Midbrain (tissue), 1 donor: ENCODE measurements at regions not wholly inside any gene's neighbourhood (a gene's known extent, or its start where the extent isn't known, plus 50 kb on each side); places are given as distances from the start of the nearest gene placed in this dataset.
A peak's percentile ranks its signal among the peaks of the same experiment; 100 is the strongest.
"Not testable (repeated sequence)": the region's sequence is repeated elsewhere in the genome, so short reads cannot be mapped to it uniquely, and the experiment has no call there.

Experiments
- DNase-seq: peaks from one replicate; lab custom pipeline; 2025; lab: John Stamatoyannopoulos, UW

DNA sequence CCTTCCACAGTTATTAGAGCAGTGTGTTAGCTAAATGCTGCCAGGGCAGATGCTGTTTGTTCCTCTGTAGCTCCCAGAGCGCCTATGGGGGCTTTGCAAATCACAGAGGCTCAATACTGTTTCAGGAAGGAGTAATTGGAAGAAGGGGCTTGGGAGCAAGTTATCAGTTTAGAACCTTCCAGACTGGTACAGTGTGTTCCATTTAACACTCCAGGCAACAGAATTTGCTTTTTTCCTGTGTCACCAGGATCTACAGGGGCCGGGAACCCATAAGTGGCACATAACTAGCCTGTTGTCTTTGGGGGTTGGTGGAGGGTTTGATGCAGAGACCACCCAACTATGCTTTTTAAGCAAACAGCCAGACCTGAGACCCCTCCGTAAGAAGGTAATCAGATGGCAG lies 307.3 kb upstream of the KCNN2 start:
- no peak for DNase-seq

DNA sequence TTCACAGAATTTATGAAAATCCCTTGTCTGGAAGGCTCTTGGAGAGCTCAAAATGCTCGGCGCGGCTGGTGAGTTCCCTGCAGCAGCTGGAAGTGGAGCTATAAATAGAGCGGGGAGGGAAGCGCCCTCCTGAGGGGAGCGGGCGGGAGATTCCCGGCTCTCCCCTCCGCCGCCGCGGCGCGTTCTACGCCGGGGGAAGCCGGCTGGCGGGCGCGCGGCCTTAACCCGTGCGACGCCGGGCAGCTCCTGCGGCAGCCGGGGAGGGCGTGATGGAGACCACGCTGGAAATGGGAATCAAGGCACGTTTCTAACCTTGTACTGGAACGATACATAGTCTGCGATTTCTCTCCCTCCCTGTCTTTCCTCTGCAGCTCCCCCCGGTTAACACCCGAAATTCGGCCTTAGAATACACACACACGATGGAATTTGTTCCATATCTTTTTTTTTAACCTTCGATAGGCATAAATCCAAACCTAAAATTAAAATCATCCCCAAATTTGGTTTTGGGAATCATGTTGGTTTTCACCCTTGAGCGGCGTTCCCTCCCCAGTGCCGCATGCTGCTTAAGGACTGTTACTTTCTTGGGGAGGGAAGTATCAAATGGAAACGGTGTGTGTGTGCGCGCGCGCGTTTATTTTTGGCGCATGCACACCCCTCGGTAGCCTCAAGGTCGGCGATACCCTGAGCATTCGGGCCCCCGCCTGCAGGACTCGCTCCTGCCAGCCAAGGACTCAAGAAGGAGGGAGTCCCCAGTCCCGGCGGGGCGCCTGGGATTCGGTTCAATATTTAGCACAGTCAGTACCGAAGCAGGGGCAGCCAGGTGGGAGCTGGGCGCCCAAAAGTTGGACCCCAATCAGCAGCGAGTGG lies 306.3 kb upstream of the KCNN2 start:
- peak; percentile 46 for DNase-seq

DNA sequence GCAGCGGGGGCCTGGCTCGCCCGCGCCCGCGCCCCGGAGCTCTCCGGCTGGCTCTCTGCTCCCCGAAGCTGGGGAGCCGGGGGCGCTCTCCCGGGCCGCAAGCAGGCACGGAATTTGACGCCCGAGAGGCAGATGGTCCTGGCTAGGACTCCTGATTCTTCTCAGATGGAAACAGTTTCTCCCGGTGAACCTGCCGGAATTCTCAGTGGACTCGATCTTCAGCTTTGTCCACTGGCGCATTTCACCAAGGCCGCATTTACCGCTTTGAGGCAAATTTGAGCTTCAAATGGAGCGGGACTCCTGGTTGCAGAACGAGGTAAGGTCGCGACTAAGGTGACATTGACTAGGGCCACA lies 305.7 kb upstream of the KCNN2 start:
- no peak for DNase-seq

DNA sequence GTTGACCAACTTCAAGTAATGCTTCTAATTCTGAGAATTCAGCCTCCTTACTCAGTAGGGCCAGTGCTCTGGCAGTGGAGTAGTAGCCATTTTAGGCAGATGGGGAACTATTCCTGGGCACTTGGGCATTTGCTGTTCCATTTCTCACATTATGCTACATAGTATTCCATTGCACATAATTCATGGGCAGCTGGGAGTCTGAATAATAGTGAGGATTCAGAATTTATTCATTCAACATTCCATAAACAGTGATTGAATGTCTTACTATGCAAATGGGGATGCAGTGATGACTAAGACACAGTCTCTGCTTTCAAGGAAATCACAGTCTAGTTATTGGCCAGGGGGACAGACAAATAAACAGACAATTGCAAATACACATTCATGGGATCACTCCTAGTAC lies 301.0 kb upstream of the KCNN2 start:
- no peak for DNase-seq

DNA sequence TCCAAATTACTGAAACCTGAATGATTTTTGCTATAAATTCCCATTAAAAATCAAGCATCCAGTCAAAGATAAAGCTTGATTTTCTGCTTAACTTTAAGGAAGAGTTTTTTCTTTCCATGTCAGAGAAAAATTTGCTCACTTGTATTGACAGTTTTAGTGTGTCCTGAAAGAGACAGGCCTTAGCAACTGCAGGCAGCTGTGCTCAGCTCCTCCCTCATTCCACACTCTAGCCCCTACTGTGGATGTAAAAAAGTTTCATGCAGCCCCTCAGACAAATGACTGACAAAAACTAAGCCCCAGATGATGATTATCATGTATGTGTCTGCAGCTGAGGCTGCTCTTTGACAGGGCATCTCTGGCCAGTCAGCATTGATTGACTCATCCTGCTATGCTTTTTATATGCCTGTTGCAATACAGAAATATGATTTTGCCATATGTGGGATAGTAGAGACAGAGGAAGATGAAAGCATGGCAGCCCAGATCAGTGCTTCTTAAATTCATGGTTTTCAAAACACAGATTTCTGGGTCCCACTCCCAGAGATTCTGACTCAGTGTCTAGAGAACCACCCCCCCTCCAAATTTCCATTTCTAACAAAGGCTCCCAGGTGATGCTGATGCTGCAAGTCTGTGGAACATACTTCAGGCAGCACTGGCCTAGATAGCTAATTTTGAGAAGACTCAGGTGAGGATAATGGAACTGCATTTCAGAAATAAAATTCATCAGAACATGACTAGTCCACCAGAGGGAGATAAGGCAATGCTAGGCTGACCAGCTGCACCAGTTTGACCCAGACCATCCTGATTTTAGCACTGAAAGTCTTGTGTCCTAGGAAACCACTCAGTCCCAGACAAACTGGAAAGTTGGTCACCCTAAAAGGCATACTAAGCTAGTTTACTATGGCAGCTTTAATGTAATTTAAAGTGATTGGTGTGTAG lies 298.7 kb upstream of the KCNN2 start:
- no peak for DNase-seq

DNA sequence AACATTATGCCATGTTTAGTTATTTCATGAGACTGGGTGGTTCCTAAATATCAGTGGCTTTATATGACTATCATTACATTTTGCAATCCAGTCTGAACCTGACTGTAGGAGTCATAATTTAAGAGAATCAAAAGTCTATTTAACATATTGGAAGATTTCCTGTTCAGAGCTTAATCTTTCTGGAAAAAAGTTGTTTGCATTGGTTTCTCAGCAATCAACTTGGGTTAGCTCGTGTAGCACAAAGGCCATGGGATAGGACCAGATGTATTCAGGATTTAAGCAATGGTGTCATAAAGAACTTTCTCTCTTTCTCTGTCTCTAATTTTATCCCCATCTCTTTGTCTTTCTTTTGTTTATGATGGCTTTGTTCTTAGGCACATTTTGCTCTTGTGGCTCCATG lies 296.0 kb upstream of the KCNN2 start:
- DNase-seq = no peak

DNA sequence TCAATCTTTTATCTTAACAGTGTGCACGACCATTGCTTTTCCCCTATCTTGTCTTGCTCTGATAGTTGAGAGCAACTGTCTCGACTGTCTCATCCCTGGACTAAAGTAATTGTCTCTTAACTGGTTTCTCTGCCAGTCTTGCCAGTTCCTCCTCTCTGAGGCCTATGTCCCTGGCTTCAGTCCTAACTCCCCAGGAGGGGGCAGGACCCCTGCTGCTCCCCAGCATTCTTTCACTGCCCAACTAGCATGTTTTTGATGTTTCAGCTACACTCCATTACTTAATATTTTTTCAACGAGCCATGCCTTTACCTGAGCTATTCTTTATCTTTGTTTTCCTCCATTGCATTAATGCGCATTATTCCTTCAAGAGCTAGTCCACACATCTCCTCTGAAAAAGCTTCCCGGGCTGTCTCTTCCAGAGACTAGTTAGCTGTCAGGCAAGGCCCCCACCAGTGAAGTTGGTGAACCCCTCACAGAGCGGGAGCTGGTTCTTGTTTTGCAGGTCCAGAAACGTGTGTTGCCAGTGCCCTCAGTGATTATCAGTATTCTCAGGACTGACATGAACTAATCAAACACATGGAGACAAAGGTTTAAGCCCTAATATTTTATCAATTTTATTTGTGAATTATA lies 291.7 kb upstream of the KCNN2 start:
- no peak for DNase-seq

DNA sequence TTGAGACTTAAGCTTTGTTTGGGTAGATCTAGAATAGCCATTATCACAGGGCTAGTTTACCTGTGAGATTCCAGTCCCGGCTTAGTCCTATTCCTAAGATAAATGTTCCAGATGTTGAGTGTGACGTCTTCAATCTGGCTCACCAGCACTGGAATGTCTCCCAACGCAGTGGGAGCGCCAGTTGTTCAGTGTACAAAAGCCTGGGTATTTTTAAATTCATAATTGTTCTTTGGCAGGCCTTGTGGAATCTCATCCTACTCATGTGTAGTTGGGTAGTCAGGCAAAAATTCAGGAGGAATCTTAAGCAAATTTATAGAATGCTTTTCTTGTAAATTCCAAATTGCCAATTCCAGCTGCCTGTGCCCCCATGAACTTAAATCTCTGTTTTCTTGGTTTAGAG lies 272.6 kb upstream of the KCNN2 start:
- DNase-seq = no peak

DNA sequence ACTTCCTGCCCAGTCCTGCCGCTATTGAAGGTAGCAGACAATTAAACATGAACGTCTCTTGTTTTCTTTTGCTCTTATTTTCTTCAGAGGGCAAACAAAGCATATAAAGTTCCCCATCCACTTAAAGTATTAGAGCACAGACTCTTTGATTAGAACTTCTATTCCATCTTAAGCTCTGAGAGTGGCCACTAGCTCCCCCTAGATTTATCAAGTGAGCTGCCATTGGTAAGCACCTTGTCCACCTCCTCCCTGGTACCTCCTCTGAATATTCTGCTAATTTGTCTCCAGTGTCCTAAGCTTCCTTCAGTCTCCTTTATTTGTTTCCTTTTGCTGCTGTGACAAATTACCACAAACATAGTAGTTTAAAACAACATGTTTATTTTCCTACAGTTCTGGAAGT lies 264.3 kb upstream of the KCNN2 start:
- no peak for DNase-seq

DNA sequence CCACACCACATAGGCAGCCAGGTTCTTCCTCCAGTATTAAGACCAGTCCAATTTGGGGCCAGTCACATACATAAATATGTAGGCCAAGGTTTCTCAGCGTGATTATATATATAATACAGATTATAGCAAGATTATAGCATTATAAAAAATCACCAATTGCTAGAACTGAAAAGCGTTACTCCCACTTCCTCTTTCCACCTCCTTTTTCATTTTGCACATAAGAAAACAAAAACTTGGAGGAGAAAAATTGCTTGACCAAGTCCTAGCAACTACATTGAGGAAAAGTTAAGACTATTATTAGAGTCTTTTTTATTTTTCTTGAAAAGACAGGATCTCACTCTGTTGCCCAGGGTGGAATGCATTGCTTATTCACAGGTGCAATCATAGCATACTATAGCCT lies 262.7 kb upstream of the KCNN2 start:
- DNase-seq = no peak

DNA sequence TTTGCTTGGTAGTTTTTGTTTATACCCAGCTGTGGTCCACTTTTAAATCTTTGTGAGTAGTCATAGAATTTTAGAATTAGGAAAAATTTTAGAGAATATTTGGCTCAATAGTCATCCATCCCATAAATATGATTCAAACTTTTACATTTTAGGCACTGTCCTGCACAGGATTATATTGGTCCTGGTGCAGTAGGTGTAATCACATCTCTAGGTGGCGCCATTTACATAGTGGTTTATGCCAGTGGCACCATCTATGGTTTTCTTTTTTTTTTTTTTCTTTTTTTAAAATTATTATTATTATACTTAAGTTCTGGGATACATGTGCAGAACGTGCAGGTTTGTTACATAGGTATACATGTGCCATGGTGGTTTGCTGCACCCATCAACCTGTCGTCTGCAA lies 260.7 kb upstream of the KCNN2 start:
- peak; percentile 3 for DNase-seq

DNA sequence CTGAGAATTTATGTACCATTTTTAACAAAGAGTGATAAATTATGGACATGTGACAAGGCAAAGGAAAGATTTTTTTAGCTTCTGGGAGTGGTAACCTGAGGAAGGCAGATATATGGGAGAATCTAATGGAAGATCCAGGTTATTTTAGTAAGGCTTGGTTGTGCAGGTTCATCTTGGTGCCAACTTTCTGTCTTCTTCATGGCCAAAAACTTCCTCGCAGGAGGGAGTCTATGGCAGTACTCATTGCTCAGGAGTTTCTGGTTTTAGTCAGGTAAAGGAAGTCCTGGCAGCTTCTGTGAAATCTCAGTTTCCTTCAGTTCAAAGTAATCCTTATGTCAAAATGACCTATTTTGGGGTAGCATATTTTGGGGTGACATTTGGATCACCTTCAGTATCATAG lies 248.3 kb upstream of the KCNN2 start:
- no peak for DNase-seq

DNA sequence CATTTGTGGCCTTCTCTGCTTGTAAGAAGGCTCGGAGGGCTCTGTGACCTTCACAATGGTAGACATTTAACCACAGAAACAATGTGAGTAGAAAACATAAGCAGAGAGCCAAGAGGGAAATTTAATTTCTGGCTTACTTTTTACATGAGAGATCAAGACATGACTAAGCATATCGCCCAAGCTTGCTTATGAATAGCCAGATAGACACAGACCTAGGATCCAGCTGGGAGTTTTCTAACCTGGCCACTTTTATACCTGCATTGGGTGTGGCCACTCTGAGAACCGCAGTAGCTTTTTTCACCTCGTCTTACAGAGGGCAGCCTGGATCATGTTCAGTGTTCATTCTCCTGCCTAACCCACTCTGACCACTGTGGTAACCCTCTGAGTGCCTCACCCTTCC lies 244.9 kb upstream of the KCNN2 start:
- DNase-seq = no peak

DNA sequence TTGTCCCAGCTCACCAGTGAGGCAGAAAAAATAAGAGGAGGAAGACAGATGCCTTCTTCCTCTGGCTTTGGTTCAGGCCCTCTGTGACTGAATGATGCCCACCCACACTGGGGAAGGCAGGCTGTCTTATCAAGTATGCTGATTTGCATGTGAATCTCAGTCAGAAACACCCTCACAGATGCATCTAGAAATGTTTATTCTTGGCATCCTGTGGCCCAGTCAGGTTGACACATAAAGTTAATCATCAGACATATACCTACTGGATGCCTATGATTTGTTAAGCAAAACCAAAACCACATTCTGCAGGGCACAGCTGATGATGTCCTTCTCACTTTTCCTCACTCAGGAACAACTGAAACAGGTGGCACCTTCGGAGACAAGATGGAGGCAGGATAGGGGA lies 243.4 kb upstream of the KCNN2 start:
- DNase-seq = no peak

DNA sequence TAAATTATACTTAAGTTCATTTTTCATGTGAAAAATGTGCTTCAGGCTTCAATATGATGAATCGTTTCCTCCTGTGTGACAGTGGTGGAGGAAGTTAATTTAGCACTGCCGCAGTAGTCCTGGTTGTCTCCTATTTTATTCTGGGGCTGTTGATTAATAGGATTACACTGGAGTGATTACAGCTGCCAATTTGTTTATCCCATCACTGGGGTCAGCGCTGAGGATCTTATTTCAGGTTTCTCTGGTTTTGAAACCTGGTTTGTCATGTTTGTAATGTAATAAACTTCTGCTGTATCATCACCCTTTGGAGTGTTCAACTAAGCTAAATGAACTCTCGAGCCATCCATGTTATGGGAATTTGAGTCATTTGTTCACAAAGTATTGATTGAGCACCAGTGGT lies 241.7 kb upstream of the KCNN2 start:
- DNase-seq = no peak

DNA sequence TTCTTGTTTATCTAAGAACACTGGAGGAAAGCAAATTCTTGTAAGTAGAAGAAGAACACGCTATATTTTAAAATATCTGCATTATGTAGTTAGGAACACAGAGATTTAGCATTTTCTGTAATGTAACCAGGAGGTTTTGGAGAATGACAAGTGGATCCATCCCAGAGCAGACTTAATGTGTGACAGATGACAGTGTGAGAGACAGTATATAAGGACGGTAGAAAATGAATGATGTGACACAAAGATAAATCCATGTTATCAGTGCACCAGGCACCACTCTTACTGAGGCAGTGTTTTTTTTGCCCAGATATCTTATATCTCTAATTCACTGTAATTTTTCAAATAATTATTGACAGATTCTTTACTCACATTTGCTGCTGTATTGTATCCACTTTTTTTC lies 239.0 kb upstream of the KCNN2 start:
- DNase-seq = no peak

DNA sequence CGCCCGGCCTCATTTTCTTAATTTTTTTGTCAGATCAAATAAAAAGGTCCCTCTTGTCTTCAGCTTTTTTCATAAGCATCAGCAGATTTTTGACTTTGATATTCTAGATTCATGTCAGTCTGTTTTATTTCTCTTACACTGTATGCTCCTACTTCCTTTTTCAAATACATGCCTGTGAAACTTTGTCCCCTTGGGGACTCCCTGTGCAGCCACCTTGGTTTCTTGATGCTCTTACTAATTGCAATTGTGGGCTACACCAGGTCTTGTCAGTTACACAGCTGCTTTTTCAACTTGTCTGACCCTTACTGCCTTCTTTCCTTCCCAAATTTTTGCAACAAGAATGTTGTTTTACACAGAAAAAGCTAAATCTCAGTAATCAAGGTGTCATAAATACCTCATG lies 238.2 kb upstream of the KCNN2 start:
- no peak for DNase-seq

DNA sequence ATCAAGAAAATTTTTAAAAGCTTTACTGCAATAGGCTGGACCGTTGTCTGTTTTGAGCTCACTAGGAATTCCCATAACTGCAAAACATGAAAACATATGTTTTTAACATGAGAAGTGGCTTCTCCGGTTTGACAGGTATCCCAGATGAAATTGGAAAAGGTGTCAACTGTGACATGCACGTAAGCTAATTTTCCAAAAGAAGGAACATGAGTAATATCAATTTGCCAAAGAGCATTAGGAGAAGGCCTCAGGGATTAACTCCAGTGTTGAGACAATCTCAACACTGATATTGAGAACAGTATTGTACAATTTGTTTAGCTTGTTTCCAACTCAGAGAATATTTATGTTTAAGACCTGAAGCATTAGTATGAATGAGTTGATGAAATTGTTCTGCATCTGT lies 215.5 kb upstream of the KCNN2 start:
- no peak for DNase-seq

DNA sequence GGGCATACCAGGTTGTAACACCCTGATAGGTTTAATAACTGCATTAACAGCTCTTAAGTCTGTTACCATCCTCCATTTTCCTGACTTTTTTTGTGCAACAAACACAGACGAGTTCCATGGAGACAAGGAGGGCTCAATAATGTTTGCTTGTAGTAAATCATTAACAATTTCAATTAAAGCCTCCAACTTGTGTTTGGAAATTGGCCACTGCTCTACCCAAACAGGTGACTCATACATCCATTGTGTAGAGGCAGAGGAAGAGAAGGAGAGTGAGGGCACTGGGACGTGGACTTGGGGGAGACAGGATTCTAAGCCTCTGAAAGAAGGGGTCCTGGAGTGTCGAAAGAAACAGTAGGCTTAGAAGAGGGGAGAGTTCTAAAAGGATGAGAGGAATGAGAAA lies 213.6 kb upstream of the KCNN2 start:
- no peak for DNase-seq

DNA sequence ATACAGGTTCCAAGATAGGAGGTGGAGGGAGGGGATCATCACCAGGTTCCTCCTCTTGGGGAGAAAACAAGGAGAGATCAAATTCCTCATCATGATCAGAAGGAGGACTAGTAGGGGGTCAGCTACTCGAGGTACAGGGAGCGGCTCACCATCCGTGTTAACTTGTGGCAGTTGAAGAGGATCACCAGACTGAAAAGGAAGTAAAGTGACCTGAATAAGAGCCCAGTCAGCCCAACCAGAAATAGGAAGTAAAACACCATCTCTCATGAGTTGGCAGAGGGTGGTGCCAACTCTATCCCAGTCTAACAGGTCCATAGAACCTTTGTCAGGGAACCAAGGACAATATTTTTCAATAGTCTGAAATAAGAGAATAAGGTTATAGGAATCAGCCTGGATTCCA lies 213.1 kb upstream of the KCNN2 start:
- not testable (repeated sequence) for DNase-seq

DNA sequence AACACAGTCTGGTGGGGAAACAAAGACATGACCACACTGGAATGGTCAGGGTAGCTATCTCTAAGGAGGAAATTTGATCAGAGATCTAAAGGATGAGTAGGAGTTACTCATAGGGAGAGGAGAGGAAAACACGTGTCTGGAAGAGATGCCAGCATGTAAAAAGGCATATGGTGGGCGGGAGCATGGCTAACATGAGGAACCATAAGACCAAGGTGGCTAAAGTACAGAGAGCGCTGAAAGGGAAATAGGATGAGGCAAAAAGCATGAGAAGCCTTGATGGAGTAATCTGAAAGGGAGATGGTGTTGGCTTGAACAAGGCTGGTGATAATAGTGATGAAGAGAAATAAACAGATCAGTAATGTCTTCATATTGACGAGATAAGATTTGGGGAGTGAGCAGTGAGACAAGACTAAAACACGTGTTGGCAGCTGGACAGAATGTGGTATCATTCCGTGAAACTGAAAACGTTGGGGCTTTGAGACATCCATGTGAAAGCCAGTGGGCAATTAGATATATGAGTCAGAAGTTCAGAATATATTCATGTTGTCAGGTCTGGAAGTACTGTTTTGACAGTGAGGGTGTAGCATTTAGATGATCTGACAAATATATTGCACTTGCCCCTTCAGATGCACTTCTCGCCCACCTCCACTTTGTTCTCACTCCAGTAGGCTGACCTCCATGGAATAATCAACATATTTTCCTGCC lies 209.1 kb upstream of the KCNN2 start:
- no peak for DNase-seq

DNA sequence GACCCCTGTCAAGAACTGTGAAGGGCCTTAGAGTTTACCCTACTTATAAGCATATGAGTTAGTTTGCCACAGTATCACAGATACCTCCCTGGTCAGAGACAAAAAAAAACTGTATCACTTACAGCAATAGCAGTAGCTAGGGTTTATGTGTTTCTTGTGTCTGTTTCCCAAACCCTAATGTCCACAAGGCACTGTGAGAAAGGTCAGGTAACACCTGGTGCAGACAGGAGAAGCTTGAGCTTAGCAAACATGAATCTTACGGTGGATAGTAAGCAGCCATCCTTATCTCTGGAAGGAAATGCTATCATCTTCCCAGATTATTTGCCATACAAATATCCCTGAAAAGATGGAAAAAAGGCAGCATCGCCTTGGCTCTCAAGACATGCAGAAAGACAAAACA lies 208.5 kb upstream of the KCNN2 start:
- no peak for DNase-seq
